Gastroesophageal sphincter (tissue), 3 donors: ENCODE measurements at regions not wholly inside any gene's neighbourhood (a gene's known extent, or its start where the extent isn't known, plus 50 kb on each side); places are given as distances from the start of the nearest gene placed in this dataset.
A peak's percentile ranks its signal among the peaks of the same experiment; 100 is the strongest.

Experiments used
- EP300 ChIP-seq: sonication (generic); formaldehyde crosslinking; IDR thresholded peaks from one replicate; pipeline ENCODE4 v1.6.1; 2017; ENCODE audit warnings: antibody characterized with exemption, mild to moderate bottlenecking
- POLR2AphosphoS5 ChIP-seq: sonication (generic); formaldehyde crosslinking; IDR thresholded peaks from one replicate; pipeline ENCODE4 v1.6.1; 2017; ENCODE audit warnings: antibody characterized with exemption
- TF ChIP-seq, protein P1 (sequence below), 4 experiments: fragments of 200-600 bp in 2 of 4; fragments of 450-650 bp in 2 of 4; sonication (generic) in 1 of 4; IDR thresholded peaks; one replicate each; pipeline ENCODE4 v1.5.1; 2017 to 2019; ENCODE audit warnings: antibody characterized with exemption in 4 of 4, mild to moderate bottlenecking in 2 of 4, moderate library complexity in 2 of 4

- TF ChIP-seq, protein P1, sequence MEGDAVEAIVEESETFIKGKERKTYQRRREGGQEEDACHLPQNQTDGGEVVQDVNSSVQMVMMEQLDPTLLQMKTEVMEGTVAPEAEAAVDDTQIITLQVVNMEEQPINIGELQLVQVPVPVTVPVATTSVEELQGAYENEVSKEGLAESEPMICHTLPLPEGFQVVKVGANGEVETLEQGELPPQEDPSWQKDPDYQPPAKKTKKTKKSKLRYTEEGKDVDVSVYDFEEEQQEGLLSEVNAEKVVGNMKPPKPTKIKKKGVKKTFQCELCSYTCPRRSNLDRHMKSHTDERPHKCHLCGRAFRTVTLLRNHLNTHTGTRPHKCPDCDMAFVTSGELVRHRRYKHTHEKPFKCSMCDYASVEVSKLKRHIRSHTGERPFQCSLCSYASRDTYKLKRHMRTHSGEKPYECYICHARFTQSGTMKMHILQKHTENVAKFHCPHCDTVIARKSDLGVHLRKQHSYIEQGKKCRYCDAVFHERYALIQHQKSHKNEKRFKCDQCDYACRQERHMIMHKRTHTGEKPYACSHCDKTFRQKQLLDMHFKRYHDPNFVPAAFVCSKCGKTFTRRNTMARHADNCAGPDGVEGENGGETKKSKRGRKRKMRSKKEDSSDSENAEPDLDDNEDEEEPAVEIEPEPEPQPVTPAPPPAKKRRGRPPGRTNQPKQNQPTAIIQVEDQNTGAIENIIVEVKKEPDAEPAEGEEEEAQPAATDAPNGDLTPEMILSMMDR (IDR thresholded peaks at IDR 0.05), result no peak
- peak; percentile 10 for TF ChIP-seq POLR2AphosphoS5
- TF ChIP-seq EP300, result no peak
Observed at GRCh38 chr13:106753251-106753650, 185.3 kb upstream of the ARGLU1 start.
